ENCODE measurements at regions not wholly inside any gene's neighbourhood (a gene's known extent, or its start where the extent isn't known, plus 50 kb on each side); places are given as distances from the start of the nearest gene placed in this dataset.
"Not testable (repeated sequence)": the region's sequence is repeated elsewhere in the genome, so short reads cannot be mapped to it uniquely, and the experiment has no call there.

- in situ Hi-C loops (cut with HindIII; ENCODE audit: low sequenced_read_pairs), result no loop called here
- DNase-seq (ENCODE audit: low spot score), result no peak
These were observed 260.7 kb upstream of the FOXF1 start for GRCh38 chr16:86249631-86250030.

- DNase-seq (ENCODE audit: low spot score), result no peak
- in situ Hi-C loops (cut with HindIII; ENCODE audit: low sequenced_read_pairs), result no loop called here
These were observed 258.6 kb upstream of the FOXF1 start for GRCh38 chr16:86251682-86252081.

- DNase-seq (ENCODE audit: low spot score), result no peak
- in situ Hi-C loops (cut with HindIII; ENCODE audit: low sequenced_read_pairs), result no loop called here
These were observed 257.7 kb upstream of the FOXF1 start for GRCh38 chr16:86252596-86252995.

- DNase-seq (ENCODE audit: low spot score), result no peak
- in situ Hi-C loops (cut with HindIII; ENCODE audit: low sequenced_read_pairs), result no loop called here
These were observed 254.4 kb upstream of the FOXF1 start for GRCh38 chr16:86255966-86256365.

GRCh38 chr16:86256995-86257394 lies 253.3 kb upstream of the FOXF1 start:
- in situ Hi-C loops (cut with HindIII; ENCODE audit: low sequenced_read_pairs), result no loop called here
- no peak for DNase-seq (ENCODE audit: low spot score)

- no peak for DNase-seq (ENCODE audit: low spot score)
- in situ Hi-C loops (cut with HindIII; ENCODE audit: low sequenced_read_pairs), result no loop called here
These were observed 252.8 kb upstream of the FOXF1 start for GRCh38 chr16:86257546-86257945.

GRCh38 chr16:86258713-86259112 lies 251.6 kb upstream of the FOXF1 start:
- no peak for DNase-seq (ENCODE audit: low spot score)
- in situ Hi-C loops (cut with HindIII; ENCODE audit: low sequenced_read_pairs), result no loop called here

- in situ Hi-C loops (cut with HindIII; ENCODE audit: low sequenced_read_pairs), result no loop called here
- DNase-seq (ENCODE audit: low spot score), result no peak
These were observed 250.8 kb upstream of the FOXF1 start for GRCh38 chr16:86259499-86259898.

GRCh38 chr16:86261379-86261778 lies 248.9 kb upstream of the FOXF1 start:
- no peak for DNase-seq (ENCODE audit: low spot score)

GRCh38 chr16:86267657-86268056 lies 242.7 kb upstream of the FOXF1 start:
- in situ Hi-C loops (cut with HindIII; ENCODE audit: low sequenced_read_pairs); DNase-seq (ENCODE audit: low spot score): not testable (repeated sequence)

More at GRCh38 chr16:86261379-86261778, 248.9 kb upstream of the FOXF1 start:
- in situ Hi-C loops (cut with HindIII; ENCODE audit: low sequenced_read_pairs), result no loop called here

- in situ Hi-C loops (cut with HindIII; ENCODE audit: low sequenced_read_pairs), result no loop called here
- no peak for DNase-seq (ENCODE audit: low spot score)
These were observed 239.6 kb upstream of the FOXF1 start for GRCh38 chr16:86270696-86271095.

- in situ Hi-C loops (cut with HindIII; ENCODE audit: low sequenced_read_pairs), result no loop called here
- DNase-seq (ENCODE audit: low spot score), result no peak
These were observed 237.6 kb upstream of the FOXF1 start for GRCh38 chr16:86272744-86273143.

- in situ Hi-C loops (cut with HindIII; ENCODE audit: low sequenced_read_pairs), result no loop called here
- DNase-seq (ENCODE audit: low spot score), result no peak
These were observed 233.1 kb upstream of the FOXF1 start for GRCh38 chr16:86277221-86277620.

- in situ Hi-C loops (cut with HindIII; ENCODE audit: low sequenced_read_pairs); DNase-seq (ENCODE audit: low spot score): not testable (repeated sequence)
These were observed 232.5 kb upstream of the FOXF1 start for GRCh38 chr16:86277859-86278258.

GRCh38 chr16:86281421-86281820 lies 228.9 kb upstream of the FOXF1 start:
- in situ Hi-C loops (cut with HindIII; ENCODE audit: low sequenced_read_pairs), result no loop called here
- no peak for DNase-seq (ENCODE audit: low spot score)

GRCh38 chr16:86283944-86284343 lies 226.4 kb upstream of the FOXF1 start:
- in situ Hi-C loops (cut with HindIII; ENCODE audit: low sequenced_read_pairs), result no loop called here
- DNase-seq (ENCODE audit: low spot score), result no peak

- no peak for DNase-seq (ENCODE audit: low spot score)
These were observed 224.9 kb upstream of the FOXF1 start for GRCh38 chr16:86285421-86285820.

GRCh38 chr16:86285938-86286921 lies 224.1 kb upstream of the FOXF1 start:
- DNase-seq (ENCODE audit: low spot score), result no peak
- in situ Hi-C loops (cut with HindIII; ENCODE audit: low sequenced_read_pairs), result no loop called here

More at GRCh38 chr16:86285421-86285820, 224.9 kb upstream of the FOXF1 start:
- in situ Hi-C loops (cut with HindIII; ENCODE audit: low sequenced_read_pairs), result no loop called here

GRCh38 chr16:86286991-86287663 lies 223.2 kb upstream of the FOXF1 start:
- in situ Hi-C loops (cut with HindIII; ENCODE audit: low sequenced_read_pairs), result no loop called here
- no peak for DNase-seq (ENCODE audit: low spot score)

GRCh38 chr16:86287664-86288201 lies 222.6 kb upstream of the FOXF1 start:
- in situ Hi-C loops (cut with HindIII; ENCODE audit: low sequenced_read_pairs), result no loop called here
- no peak for DNase-seq (ENCODE audit: low spot score)
